ENCODE measurements at regions not wholly inside any gene's neighbourhood (a gene's known extent, or its start where the extent isn't known, plus 50 kb on each side); places are given as distances from the start of the nearest gene placed in this dataset.
"Not testable (repeated sequence)": the region's sequence is repeated elsewhere in the genome, so short reads cannot be mapped to it uniquely, and the experiment has no call there.

- DNase-seq (ENCODE audit: low spot score), result not testable (repeated sequence)
These were observed 187.2 kb upstream of the NPAP1 start for GRCh38 chr15:24488164-24488907.

GRCh38 chr15:24505216-24505615, 170.4 kb upstream of the NPAP1 start:
- DNase-seq (ENCODE audit: low spot score), result not testable (repeated sequence)

- not testable (repeated sequence) for DNase-seq (ENCODE audit: low spot score)
These were observed 165.9 kb upstream of the NPAP1 start for GRCh38 chr15:24509714-24510113.

- not testable (repeated sequence) for DNase-seq (ENCODE audit: low spot score)
These were observed 164.0 kb upstream of the NPAP1 start for GRCh38 chr15:24511598-24511997.

- not testable (repeated sequence) for DNase-seq (ENCODE audit: low spot score)
These were observed 156.8 kb upstream of the NPAP1 start for GRCh38 chr15:24518772-24519171.

- not testable (repeated sequence) for DNase-seq (ENCODE audit: low spot score)
These were observed 144.3 kb upstream of the NPAP1 start for GRCh38 chr15:24531235-24531634.

GRCh38 chr15:24534032-24534431, 141.5 kb upstream of the NPAP1 start:
- not testable (repeated sequence) for DNase-seq (ENCODE audit: low spot score)

- not testable (repeated sequence) for DNase-seq (ENCODE audit: low spot score)
These were observed 118.3 kb upstream of the NPAP1 start for GRCh38 chr15:24557281-24557680.

- DNase-seq (ENCODE audit: low spot score), result no peak
These were observed 67.9 kb upstream of the NPAP1 start for GRCh38 chr15:24607636-24608035.

GRCh38 chr15:24617646-24618045, 57.9 kb upstream of the NPAP1 start:
- no peak for DNase-seq (ENCODE audit: low spot score)

GRCh38 chr15:24621630-24622215, 53.9 kb upstream of the NPAP1 start:
- no peak for DNase-seq (ENCODE audit: low spot score)

Small RNAs in the stretch of these regions (small RNA-seq; reads per million reads assigned to genes)
- 0 reads per million in 2 experiments for gene RNU6-741P

Data from SK-N-DZ (cell line).